ENCODE measurements at regions not wholly inside any gene's neighbourhood (a gene's known extent, or its start where the extent isn't known, plus 50 kb on each side); places are given as distances from the start of the nearest gene placed in this dataset.

DNA sequence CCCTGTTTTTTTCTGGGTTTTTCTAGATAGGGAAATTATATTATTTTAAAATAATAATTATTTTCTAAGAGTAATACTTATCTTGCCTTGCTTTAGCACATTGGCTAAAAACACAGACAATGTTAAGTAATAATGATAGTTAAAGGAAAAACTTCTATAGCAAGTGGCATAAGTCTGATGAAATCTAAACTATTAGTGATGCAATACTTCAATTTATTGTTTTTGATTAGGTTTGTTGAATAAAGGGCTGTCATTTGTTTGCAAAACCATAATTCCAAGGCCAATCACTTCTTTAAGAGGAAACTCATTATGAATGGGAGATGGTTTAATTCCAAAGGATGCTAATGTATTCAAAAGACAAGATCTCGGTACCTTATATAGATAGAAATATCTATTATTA, 293.8 kb upstream of the FBXL7 start:
- TF ChIP-seq, protein P1, sequence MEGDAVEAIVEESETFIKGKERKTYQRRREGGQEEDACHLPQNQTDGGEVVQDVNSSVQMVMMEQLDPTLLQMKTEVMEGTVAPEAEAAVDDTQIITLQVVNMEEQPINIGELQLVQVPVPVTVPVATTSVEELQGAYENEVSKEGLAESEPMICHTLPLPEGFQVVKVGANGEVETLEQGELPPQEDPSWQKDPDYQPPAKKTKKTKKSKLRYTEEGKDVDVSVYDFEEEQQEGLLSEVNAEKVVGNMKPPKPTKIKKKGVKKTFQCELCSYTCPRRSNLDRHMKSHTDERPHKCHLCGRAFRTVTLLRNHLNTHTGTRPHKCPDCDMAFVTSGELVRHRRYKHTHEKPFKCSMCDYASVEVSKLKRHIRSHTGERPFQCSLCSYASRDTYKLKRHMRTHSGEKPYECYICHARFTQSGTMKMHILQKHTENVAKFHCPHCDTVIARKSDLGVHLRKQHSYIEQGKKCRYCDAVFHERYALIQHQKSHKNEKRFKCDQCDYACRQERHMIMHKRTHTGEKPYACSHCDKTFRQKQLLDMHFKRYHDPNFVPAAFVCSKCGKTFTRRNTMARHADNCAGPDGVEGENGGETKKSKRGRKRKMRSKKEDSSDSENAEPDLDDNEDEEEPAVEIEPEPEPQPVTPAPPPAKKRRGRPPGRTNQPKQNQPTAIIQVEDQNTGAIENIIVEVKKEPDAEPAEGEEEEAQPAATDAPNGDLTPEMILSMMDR (IDR thresholded peaks at IDR 0.05): no peak
- no peak for TF ChIP-seq EZH2 (IDR thresholded peaks at IDR 0.05; ENCODE audit: borderline replicate concordance, insufficient read depth, low read depth, low read length, poor library complexity, severe bottlenecking)

All from B cell (primary cell).